ENCODE measurements at regions not wholly inside any gene's neighbourhood (a gene's known extent, or its start where the extent isn't known, plus 50 kb on each side); places are given as distances from the start of the nearest gene placed in this dataset.

DNA sequence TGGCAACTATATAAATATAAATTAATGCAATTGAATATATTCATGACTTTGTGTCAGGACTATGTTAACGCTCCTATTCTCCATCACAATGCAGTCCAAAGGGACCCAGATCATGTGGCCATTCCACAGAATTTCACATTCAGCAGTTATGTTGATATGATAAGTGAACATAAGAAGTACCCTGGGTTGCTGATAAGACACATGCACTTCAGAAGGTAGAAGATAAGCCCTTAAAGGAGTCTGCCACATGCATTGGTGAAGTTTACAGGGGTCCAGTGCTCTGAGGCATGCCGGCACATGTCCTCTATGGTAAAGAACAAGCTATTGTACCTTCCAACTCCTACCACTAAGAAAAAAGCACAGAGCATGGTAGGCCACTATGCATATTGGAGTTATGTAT lies 76.4 kb downstream of the PHAX start:
- TF ChIP-seq, protein P1, sequence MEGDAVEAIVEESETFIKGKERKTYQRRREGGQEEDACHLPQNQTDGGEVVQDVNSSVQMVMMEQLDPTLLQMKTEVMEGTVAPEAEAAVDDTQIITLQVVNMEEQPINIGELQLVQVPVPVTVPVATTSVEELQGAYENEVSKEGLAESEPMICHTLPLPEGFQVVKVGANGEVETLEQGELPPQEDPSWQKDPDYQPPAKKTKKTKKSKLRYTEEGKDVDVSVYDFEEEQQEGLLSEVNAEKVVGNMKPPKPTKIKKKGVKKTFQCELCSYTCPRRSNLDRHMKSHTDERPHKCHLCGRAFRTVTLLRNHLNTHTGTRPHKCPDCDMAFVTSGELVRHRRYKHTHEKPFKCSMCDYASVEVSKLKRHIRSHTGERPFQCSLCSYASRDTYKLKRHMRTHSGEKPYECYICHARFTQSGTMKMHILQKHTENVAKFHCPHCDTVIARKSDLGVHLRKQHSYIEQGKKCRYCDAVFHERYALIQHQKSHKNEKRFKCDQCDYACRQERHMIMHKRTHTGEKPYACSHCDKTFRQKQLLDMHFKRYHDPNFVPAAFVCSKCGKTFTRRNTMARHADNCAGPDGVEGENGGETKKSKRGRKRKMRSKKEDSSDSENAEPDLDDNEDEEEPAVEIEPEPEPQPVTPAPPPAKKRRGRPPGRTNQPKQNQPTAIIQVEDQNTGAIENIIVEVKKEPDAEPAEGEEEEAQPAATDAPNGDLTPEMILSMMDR (IDR thresholded peaks at IDR 0.05): no peak
- TF ChIP-seq POLR2A (IDR thresholded peaks at IDR 0.05): no peak
